ENCODE measurements at regions not wholly inside any gene's neighbourhood (a gene's known extent, or its start where the extent isn't known, plus 50 kb on each side); places are given as distances from the start of the nearest gene placed in this dataset.

DNA sequence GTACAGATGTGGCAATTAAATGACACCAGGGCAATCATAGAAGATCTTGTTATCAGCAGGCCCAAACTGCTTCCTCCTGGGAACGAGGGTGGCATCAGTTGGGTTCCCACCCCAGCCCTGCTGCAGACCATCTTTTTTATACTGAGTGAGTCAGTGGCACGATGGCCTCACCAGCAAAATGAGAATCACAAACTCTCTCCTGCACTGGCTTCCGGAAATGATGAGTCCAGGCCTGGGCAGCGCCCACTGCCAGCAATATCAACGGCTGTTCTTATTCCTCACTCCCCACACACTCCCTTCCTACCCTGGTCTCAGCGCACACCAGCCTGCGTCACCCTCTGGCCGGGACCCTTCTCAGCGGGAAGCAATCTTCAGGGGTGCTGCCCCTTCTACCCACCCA lies 340.3 kb downstream of the FOXL1 start:
- no peak for DNase-seq (ENCODE audit: low read depth in 6 of 9, low spot score in 9 of 9)
- Histone ChIP-seq H3K4me1 (ENCODE audit: control insufficient read depth in 2 of 2, insufficient read depth in 2 of 2, low read length in 2 of 2) (no peaks in the 10 kb centered on the region), H3K9me3 (ENCODE audit: control insufficient read depth in 2 of 2, insufficient read depth in 1 of 2, low read length in 1 of 2) (no peaks in the 10 kb centered on the region), H3K4me3 (ENCODE audit: low read length in 2 of 2) (no peak overlapping the region), H3K36me3 (ENCODE audit: control insufficient read depth in 2 of 2, insufficient read depth in 2 of 2, low read length in 1 of 2) (no peaks in the 10 kb centered on the region), H3K27me3 (ENCODE audit: control insufficient read depth in 2 of 2, insufficient read depth in 1 of 2, low read length in 1 of 2) (peaks cover 0 to under 1% of the 10 kb centered on the region in 2 donors), H3K27ac (ENCODE audit: low read depth in 1 of 2, low read length in 1 of 2) (no peak overlapping the region)
- WGBS = 89% methylated on average over 9 of the region's 9 CpGs

DNA sequence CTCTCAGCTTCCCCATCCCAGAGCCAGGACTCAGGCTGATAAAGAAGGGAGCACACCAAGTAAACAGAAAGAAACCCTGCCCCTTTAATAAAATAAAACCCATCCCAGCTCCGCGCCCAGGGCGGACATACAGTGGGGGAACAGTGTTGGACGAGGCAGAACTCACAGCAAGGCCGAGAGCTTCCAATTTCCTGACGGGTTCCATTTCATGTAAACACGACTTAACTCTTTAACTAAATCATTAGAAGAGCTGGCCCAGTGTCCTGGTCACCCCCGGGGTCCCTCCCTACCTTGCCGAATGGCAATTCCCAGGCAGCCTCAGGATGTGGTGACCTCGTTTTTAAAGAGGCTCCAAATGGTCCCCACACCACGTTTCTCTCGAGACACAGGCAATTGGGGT lies 340.7 kb downstream of the FOXL1 start:
- Histone ChIP-seq H3K4me1 (ENCODE audit: control insufficient read depth in 2 of 2, insufficient read depth in 2 of 2, low read length in 2 of 2) (no peaks in the 10 kb centered on the region), H3K27me3 (ENCODE audit: control insufficient read depth in 2 of 2, insufficient read depth in 1 of 2, low read length in 1 of 2) (peaks cover 0 to 5% of the 10 kb centered on the region in 2 donors), H3K9me3 (ENCODE audit: control insufficient read depth in 2 of 2, insufficient read depth in 1 of 2, low read length in 1 of 2) (no peaks in the 10 kb centered on the region), H3K27ac (ENCODE audit: low read depth in 1 of 2, low read length in 1 of 2) (no peak overlapping the region), H3K36me3 (ENCODE audit: control insufficient read depth in 2 of 2, insufficient read depth in 2 of 2, low read length in 1 of 2) (no peaks in the 10 kb centered on the region), H3K4me3 (ENCODE audit: low read length in 2 of 2) (no peak overlapping the region)
- no peak for DNase-seq (ENCODE audit: low read depth in 6 of 9, low spot score in 9 of 9)
- 79% methylated on average over 12 of the region's 12 CpGs for WGBS

- no peaks in the 10 kb centered on the region for H3K9me3 ChIP-seq (ENCODE audit: control insufficient read depth in 2 of 2, insufficient read depth in 1 of 2, low read length in 1 of 2)
- H3K4me3 ChIP-seq (ENCODE audit: low read length in 2 of 2) = no peak overlapping the region
- DNase-seq (ENCODE audit: low read depth in 6 of 9, low spot score in 9 of 9) = no peak
- H3K27me3 ChIP-seq (ENCODE audit: control insufficient read depth in 2 of 2, insufficient read depth in 1 of 2, low read length in 1 of 2) = peaks cover 0 to 11% of the 10 kb centered on the region in 2 donors
- WGBS = 70% methylated on average over 28 of the region's 28 CpGs
- H3K27ac ChIP-seq (ENCODE audit: low read depth in 1 of 2, low read length in 1 of 2) = no peak overlapping the region
- H3K4me1 ChIP-seq (ENCODE audit: control insufficient read depth in 2 of 2, insufficient read depth in 2 of 2, low read length in 2 of 2) = no peaks in the 10 kb centered on the region
- H3K36me3 ChIP-seq (ENCODE audit: control insufficient read depth in 2 of 2, insufficient read depth in 2 of 2, low read length in 1 of 2) = no peaks in the 10 kb centered on the region
Measured at GRCh38 chr16:86919578-86920305, 341.4 kb downstream of the FOXL1 start.

DNA sequence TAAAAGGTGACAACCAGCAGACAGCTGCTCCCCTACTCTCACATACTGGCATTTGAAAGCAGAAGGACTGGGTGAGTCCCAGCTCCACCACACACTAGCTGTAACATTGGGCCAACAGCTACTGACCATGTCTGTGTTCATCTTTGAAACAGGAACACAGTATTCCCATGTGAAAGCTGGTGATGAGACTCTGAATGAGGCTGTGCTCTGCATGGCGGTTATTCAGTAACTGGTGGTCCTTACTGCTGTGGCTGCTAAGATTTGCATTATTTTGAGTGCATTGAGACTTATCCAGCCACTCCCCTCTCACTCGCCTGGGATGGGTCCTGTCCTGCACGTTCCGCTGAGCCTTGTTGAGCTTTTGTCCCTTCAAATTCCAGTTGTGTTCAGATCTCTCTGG lies 342.9 kb downstream of the FOXL1 start:
- peaks cover 3 to 27% of the 10 kb centered on the region in 2 donors for H3K27me3 ChIP-seq (ENCODE audit: control insufficient read depth in 2 of 2, insufficient read depth in 1 of 2, low read length in 1 of 2)
- no peaks in the 10 kb centered on the region for H3K36me3 ChIP-seq (ENCODE audit: control insufficient read depth in 2 of 2, insufficient read depth in 2 of 2, low read length in 1 of 2)
- WGBS = 95% methylated on average over 4 of the region's 4 CpGs
- no peaks in the 10 kb centered on the region for H3K9me3 ChIP-seq (ENCODE audit: control insufficient read depth in 2 of 2, insufficient read depth in 1 of 2, low read length in 1 of 2)
- DNase-seq (ENCODE audit: low read depth in 6 of 9, low spot score in 9 of 9) = no peak
- no peak overlapping the region for H3K4me3 ChIP-seq (ENCODE audit: low read length in 2 of 2)
- H3K27ac ChIP-seq (ENCODE audit: low read depth in 1 of 2, low read length in 1 of 2) = no peak overlapping the region
- H3K4me1 ChIP-seq (ENCODE audit: control insufficient read depth in 2 of 2, insufficient read depth in 2 of 2, low read length in 2 of 2) = no peaks in the 10 kb centered on the region

DNA sequence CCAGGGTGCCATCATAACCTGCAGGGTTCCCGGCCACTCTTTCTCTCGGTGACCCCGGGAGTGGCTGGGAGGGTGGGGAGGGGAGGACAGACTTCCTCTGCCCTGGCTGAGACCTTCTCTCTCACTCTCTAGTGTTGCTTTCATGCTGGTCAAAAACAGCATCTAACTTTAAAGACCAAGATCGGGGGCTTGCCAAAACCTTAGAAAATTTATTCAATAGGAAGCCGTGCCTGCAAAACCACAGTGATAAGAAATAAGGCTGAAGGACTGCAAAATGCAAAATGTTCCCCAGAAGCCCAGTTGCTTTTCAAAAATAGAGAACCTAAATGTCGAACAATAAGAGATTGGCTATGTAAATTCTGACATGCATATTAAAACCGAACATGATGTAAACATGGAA lies 344.0 kb downstream of the FOXL1 start:
- DNase-seq (ENCODE audit: low read depth in 6 of 9, low spot score in 9 of 9) = no peak
- Histone ChIP-seq H3K27me3 (ENCODE audit: control insufficient read depth in 2 of 2, insufficient read depth in 1 of 2, low read length in 1 of 2) (peaks cover 7 to 34% of the 10 kb centered on the region in 2 donors), H3K9me3 (ENCODE audit: control insufficient read depth in 2 of 2, insufficient read depth in 1 of 2, low read length in 1 of 2) (no peaks in the 10 kb centered on the region), H3K4me1 (ENCODE audit: control insufficient read depth in 2 of 2, insufficient read depth in 2 of 2, low read length in 2 of 2) (no peaks in the 10 kb centered on the region), H3K36me3 (ENCODE audit: control insufficient read depth in 2 of 2, insufficient read depth in 2 of 2, low read length in 1 of 2) (no peaks in the 10 kb centered on the region), H3K4me3 (ENCODE audit: low read length in 2 of 2) (no peak overlapping the region), H3K27ac (ENCODE audit: low read depth in 1 of 2, low read length in 1 of 2) (no peak overlapping the region)
- WGBS = 19% methylated on average over 7 of the region's 7 CpGs

DNA sequence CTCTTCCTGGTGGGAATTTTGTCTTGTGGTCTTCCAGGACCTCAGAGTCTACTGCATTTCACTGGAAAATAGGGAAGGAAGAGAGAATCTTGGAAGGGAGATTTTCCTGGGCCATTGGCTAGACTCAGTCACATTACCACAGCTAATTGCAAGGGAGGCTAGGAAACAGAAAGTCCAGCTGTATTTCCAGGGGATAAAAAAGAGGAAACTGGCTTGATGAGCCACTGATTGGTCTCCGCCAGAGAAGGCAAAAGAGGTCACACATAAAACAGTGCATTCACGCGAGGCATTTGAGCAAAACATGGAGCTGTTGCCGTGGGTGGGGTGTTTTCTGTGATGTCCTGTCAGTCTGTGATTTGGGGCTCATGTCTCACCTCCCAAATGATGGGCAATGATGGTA lies 345.3 kb downstream of the FOXL1 start:
- H3K27me3 ChIP-seq (ENCODE audit: control insufficient read depth in 2 of 2, insufficient read depth in 1 of 2, low read length in 1 of 2) = peaks cover 9 to 46% of the 10 kb centered on the region in 2 donors
- DNase-seq (ENCODE audit: low read depth in 6 of 9, low spot score in 9 of 9) = no peak
- no peaks in the 10 kb centered on the region for H3K9me3 ChIP-seq (ENCODE audit: control insufficient read depth in 2 of 2, insufficient read depth in 1 of 2, low read length in 1 of 2)
- no peak overlapping the region for H3K27ac ChIP-seq (ENCODE audit: low read depth in 1 of 2, low read length in 1 of 2)
- no peaks in the 10 kb centered on the region for H3K36me3 ChIP-seq (ENCODE audit: control insufficient read depth in 2 of 2, insufficient read depth in 2 of 2, low read length in 1 of 2)
- H3K4me1 ChIP-seq (ENCODE audit: control insufficient read depth in 2 of 2, insufficient read depth in 2 of 2, low read length in 2 of 2) = peaks cover 0 to 8% of the 10 kb centered on the region in 2 donors
- 85% methylated on average over 4 of the region's 4 CpGs for WGBS
- H3K4me3 ChIP-seq (ENCODE audit: low read length in 2 of 2) = no peak overlapping the region

- 96% methylated on average over 6 of the region's 6 CpGs for WGBS
Measured at GRCh38 chr16:86924537-86924936, 346.2 kb downstream of the FOXL1 start.

DNA sequence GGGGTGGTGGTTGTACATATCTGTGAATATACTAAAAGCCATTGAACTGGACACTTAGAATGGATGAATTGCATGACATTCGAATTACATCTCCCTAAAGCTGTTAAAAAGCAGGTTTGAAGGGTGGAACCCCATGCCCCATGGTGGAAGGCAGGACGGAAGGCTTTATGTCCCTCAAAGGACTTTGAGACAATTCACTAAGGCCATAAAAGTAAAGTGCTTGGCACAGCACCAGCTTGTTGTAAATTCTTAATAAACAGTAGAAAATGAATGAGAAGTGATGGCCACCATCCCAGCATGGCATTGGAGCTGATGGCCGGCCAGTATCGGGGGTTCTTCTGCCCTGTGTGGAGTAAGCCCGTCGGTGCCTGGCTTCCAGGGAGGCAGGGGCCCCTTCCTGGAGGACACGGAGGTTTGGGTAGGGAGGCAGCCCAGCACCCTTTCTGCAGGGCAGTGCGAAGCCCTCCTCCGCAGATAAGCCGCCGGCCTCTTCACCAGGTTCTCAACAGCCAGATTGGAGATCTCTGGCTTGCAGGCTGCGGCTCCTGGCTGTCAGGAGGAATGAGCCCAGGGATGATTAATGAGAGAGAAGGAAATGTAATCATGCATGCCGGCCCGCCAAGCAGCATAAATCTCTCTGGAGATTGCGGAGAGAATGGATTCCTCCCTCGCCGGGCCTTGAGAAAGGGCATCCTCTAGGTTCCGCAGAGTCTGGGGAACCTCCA lies 346.9 kb downstream of the FOXL1 start:
- DNase-seq (ENCODE audit: low read depth in 6 of 9, low spot score in 9 of 9) = no peak
- H3K36me3 ChIP-seq (ENCODE audit: control insufficient read depth in 2 of 2, insufficient read depth in 2 of 2, low read length in 1 of 2) = no peaks in the 10 kb centered on the region
- H3K4me3 ChIP-seq (ENCODE audit: low read length in 2 of 2) = no peak overlapping the region
- H3K27me3 ChIP-seq (ENCODE audit: control insufficient read depth in 2 of 2, insufficient read depth in 1 of 2, low read length in 1 of 2) = peaks cover 18 to 62% of the 10 kb centered on the region in 2 donors
- WGBS = 16% methylated on average over 18 of the region's 18 CpGs
- no peak overlapping the region for H3K27ac ChIP-seq (ENCODE audit: low read depth in 1 of 2, low read length in 1 of 2)
- H3K9me3 ChIP-seq (ENCODE audit: control insufficient read depth in 2 of 2, insufficient read depth in 1 of 2, low read length in 1 of 2) = no peaks in the 10 kb centered on the region
- H3K4me1 ChIP-seq (ENCODE audit: control insufficient read depth in 2 of 2, insufficient read depth in 2 of 2, low read length in 2 of 2) = peaks cover 0 to 17% of the 10 kb centered on the region in 2 donors

More at GRCh38 chr16:86924537-86924936, 346.2 kb downstream of the FOXL1 start:
- Histone ChIP-seq H3K4me3 (ENCODE audit: low read length in 2 of 2) (no peak overlapping the region), H3K36me3 (ENCODE audit: control insufficient read depth in 2 of 2, insufficient read depth in 2 of 2, low read length in 1 of 2) (no peaks in the 10 kb centered on the region), H3K4me1 (ENCODE audit: control insufficient read depth in 2 of 2, insufficient read depth in 2 of 2, low read length in 2 of 2) (peaks cover 0 to 15% of the 10 kb centered on the region in 2 donors), H3K9me3 (ENCODE audit: control insufficient read depth in 2 of 2, insufficient read depth in 1 of 2, low read length in 1 of 2) (no peaks in the 10 kb centered on the region), H3K27me3 (ENCODE audit: control insufficient read depth in 2 of 2, insufficient read depth in 1 of 2, low read length in 1 of 2) (peaks cover 15 to 55% of the 10 kb centered on the region in 2 donors), H3K27ac (ENCODE audit: low read depth in 1 of 2, low read length in 1 of 2) (no peak overlapping the region)
- DNase-seq (ENCODE audit: low read depth in 6 of 9, low spot score in 9 of 9) = no peak

All from thymus (tissue), 11 donors.